Pancreas (tissue), 10 donors: ENCODE measurements at regions not wholly inside any gene's neighbourhood (a gene's known extent, or its start where the extent isn't known, plus 50 kb on each side); places are given as distances from the start of the nearest gene placed in this dataset.
A peak's percentile ranks its signal among the peaks of the same experiment; 100 is the strongest.

Experiments used
- ATAC-seq, 4 donors: fragments of 200-7000 bp; cut with Tn5 transposase; one replicate each; pipeline versions ENCODE4 v1.8.0 to v1.9.1; 2020; ENCODE audit warnings: mild to moderate bottlenecking in 4 of 4, moderate library complexity in 4 of 4
- DNase-seq, 6 donors: peaks; one replicate each; pipeline ENCODE4 v3.0.0-alpha.2; 2020
- FAIRE-seq: peaks from 2 replicates; lab custom pipeline; 2012; peaks lifted over from hg19 to GRCh38; lab: Jason Lieb, UNC
- H3K27ac ChIP-seq, 4 donors: fragments of 200-600 bp; sonication (generic); 1 replicate in 3 of 4; 2 replicates in 1 of 4; pipeline versions ENCODE4 v1.5.0 to v1.8.0; 2020
- H3K27me3 ChIP-seq, 4 donors: fragments of 200-600 bp; one replicate each; pipeline ENCODE4 v1.8.0; 2021
- H3K36me3 ChIP-seq, 3 donors: fragments of 200-600 bp; sonication (generic) in 1 of 3; one replicate each; pipeline versions ENCODE4 v1.5.0 to v1.8.0; 2020 to 2021
- H3K4me1 ChIP-seq, 3 donors: fragments of 200-600 bp; one replicate each; pipeline ENCODE4 v1.8.0; 2021
- H3K4me3 ChIP-seq, 4 donors: fragments of 200-600 bp; sonication (generic) in 2 of 4; one replicate each; pipeline versions ENCODE4 v1.5.0 to v1.8.0; 2020 to 2021
- H3K9me3 ChIP-seq, 4 donors: fragments of 200-600 bp; one replicate each; pipeline ENCODE4 v1.8.0; 2021
- CTCF ChIP-seq, 4 donors: fragments of 200-600 bp; sonication (generic) in 3 of 4; IDR thresholded peaks; one replicate each; pipeline versions ENCODE4 v1.5.0 to v1.8.0; 2021; ENCODE audit warnings: antibody characterized with exemption in 4 of 4
- WGBS, 2 donors: extraction: QIAGEN DNeasy Blood & Tissue Kit; methylation state at CpG; one replicate each; pipeline ENCODE4 v1.1.7; 2013; 5-methylcytosine and 5-hydroxymethylcytosine counted together
- intact Hi-C, 3 donors: fragments of 100-400 bp; cut with DNase I; formaldehyde crosslinking; loops; one replicate each; pipeline versions ENCODE4 v1.11.1 to v1.14.2; 2022
- donor health status: healthy with polysubstance abuse.
- donor health status: DM: no; HTN: no; CAD: no; lungs with moderate emphysema.
- donor health status: DM: no; HTN: no; CAD: no.
- donor health status: control.
- donor health status: control.
- donor health status: Bipolar disorder and iron deficiency.
- donor health status: DM: yes; HTN: yes; CAD: no.
- donor health status: DM: no; HTN: no; CAD: no.
- donor health status: DM: no; HTN: no; CAD: no.
- donor health status: DM: yes; HTN: yes; CAD: no.

- H3K27ac ChIP-seq: no peak overlapping the region
- H3K4me1 ChIP-seq: no peaks in the 10 kb centered on the region
- H3K36me3 ChIP-seq: no peaks in the 10 kb centered on the region
- TF ChIP-seq CTCF (IDR thresholded peaks at IDR 0.05): no peak
- DNase-seq: no peak
- no peaks in the 10 kb centered on the region for H3K27me3 ChIP-seq
- FAIRE-seq: no peak
- WGBS, 2 donors: 58 to 69% methylated on average over 4 of the region's 4 CpGs
- H3K9me3 ChIP-seq: no peaks in the 10 kb centered on the region
- no peak overlapping the region for H3K4me3 ChIP-seq
- no peak for ATAC-seq
- intact Hi-C loops: no loop called here
These were observed 411.8 kb upstream of the SALL1 start for GRCh38 chr16:51562891-51563290.

GRCh38 chr16:51559901-51560300 is 408.8 kb upstream of the SALL1 start:
- DNase-seq: no peak
- H3K36me3 ChIP-seq: no peaks in the 10 kb centered on the region
- no peak for ATAC-seq
- intact Hi-C loops: no loop called here
- H3K27me3 ChIP-seq: no peaks in the 10 kb centered on the region
- 63 to 68% methylated on average over 3 of the region's 3 CpGs for WGBS, 2 donors
- H3K27ac ChIP-seq: no peak overlapping the region
- FAIRE-seq: no peak
- TF ChIP-seq CTCF (IDR thresholded peaks at IDR 0.05): no peak
- no peaks in the 10 kb centered on the region for H3K4me1 ChIP-seq
- no peak overlapping the region for H3K4me3 ChIP-seq
- no peaks in the 10 kb centered on the region for H3K9me3 ChIP-seq

GRCh38 chr16:51557670-51558069 is 406.6 kb upstream of the SALL1 start:
- no peaks in the 10 kb centered on the region for H3K4me1 ChIP-seq
- H3K27me3 ChIP-seq: no peaks in the 10 kb centered on the region
- no peaks in the 10 kb centered on the region for H3K9me3 ChIP-seq
- intact Hi-C loops: no loop called here
- DNase-seq: no peak
- no peak overlapping the region for H3K4me3 ChIP-seq
- FAIRE-seq: no peak
- TF ChIP-seq CTCF (IDR thresholded peaks at IDR 0.05): no peak
- WGBS, 2 donors: 71 to 76% methylated on average over 3 of the region's 3 CpGs
- no peaks in the 10 kb centered on the region for H3K36me3 ChIP-seq
- no peak for ATAC-seq
- no peak overlapping the region for H3K27ac ChIP-seq

- Histone ChIP-seq H3K4me3 (no peak overlapping the region), H3K9me3 (no peaks in the 10 kb centered on the region), H3K4me1 (no peaks in the 10 kb centered on the region), H3K27me3 (no peaks in the 10 kb centered on the region), H3K27ac (no peak overlapping the region), H3K36me3 (no peaks in the 10 kb centered on the region)
- peak in 1 of 4 donors; percentile 50 for ATAC-seq
- intact Hi-C loops: no loop called here
- no peak for TF ChIP-seq CTCF (IDR thresholded peaks at IDR 0.05)
- 43 to 46% methylated on average over 9 of the region's 9 CpGs for WGBS, 2 donors
- FAIRE-seq: no peak
- no peak for DNase-seq
These were observed 405.7 kb upstream of the SALL1 start for GRCh38 chr16:51556694-51557340.

- intact Hi-C loops: no loop called here
- Histone ChIP-seq H3K27ac (no peak overlapping the region), H3K36me3 (no peaks in the 10 kb centered on the region), H3K4me3 (no peak overlapping the region), H3K4me1 (no peaks in the 10 kb centered on the region), H3K9me3 (no peaks in the 10 kb centered on the region), H3K27me3 (no peaks in the 10 kb centered on the region)
- TF ChIP-seq CTCF (IDR thresholded peaks at IDR 0.05): no peak
- FAIRE-seq (no peak), DNase-seq (no peak), ATAC-seq (no peak)
- 79 to 86% methylated on average over 7 of the region's 7 CpGs for WGBS, 2 donors
These were observed 402.8 kb upstream of the SALL1 start for GRCh38 chr16:51553910-51554309.
